GM18517 (cell line): ENCODE measurements at regions not wholly inside any gene's neighbourhood (a gene's known extent, or its start where the extent isn't known, plus 50 kb on each side); places are given as distances from the start of the nearest gene placed in this dataset.

Experiments
- ATAC-seq: cut with Tn5 transposase; IDR thresholded peaks from one replicate; pipeline ENCODE4 v1.9.1; 2021; ENCODE audit warnings: mild to moderate bottlenecking, moderate library complexity; ENCODE audit not compliant: unreplicated experiment

DNA sequence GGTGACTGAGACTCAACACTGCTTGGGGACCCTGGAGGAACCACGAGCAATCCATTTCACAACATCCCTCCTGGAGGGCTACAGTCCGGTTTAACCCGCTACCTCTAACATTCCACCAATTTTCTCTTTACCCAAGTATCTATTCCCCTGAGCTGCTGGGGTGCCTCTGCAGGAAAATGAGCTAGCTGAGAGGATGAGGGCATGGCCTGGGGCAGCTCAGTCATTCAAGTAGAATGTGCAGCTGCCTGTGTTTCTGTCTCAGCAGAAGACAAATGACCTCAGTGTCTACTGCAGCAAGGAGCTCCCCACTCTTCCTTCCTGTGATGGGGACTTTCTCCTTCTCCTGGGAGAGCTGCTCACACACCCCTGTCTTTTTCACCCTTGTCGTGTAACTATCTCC lies 120.8 kb downstream of the ZNF518B start:
- no peak for ATAC-seq

- no peak for ATAC-seq
Observed at GRCh38 chr4:10335050-10335449, 122.2 kb downstream of the ZNF518B start.

DNA sequence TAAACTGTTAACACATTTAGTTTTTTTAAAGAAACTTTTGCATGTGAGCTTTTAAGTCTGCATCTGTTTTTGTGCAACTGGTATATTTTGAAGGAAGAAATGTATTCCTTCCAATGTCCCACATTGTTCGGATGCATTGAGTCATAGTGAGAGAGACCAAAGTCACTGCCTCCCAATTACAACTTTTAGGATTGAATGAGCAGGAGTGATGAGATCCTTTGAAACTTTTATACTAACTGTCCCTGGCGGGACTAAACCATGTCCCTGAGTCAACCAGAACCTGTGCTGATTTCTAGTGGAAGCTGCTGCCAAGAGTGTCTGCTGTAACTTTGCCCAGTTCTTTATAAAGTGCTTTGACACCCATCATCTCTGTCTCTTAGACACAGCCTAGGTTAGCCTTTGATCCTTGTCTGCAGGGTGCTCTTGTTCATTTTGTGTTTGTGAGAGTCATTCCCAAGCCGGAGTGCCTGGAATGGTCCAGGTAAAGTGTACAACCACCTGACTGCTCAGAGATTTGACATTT lies 122.7 kb downstream of the ZNF518B start:
- no peak for ATAC-seq

- no peak for ATAC-seq
Observed at GRCh38 chr4:10333942-10334341, 123.3 kb downstream of the ZNF518B start.

GRCh38 chr4:10326075-10326474 lies 131.2 kb downstream of the ZNF518B start:
- ATAC-seq, result no peak

DNA sequence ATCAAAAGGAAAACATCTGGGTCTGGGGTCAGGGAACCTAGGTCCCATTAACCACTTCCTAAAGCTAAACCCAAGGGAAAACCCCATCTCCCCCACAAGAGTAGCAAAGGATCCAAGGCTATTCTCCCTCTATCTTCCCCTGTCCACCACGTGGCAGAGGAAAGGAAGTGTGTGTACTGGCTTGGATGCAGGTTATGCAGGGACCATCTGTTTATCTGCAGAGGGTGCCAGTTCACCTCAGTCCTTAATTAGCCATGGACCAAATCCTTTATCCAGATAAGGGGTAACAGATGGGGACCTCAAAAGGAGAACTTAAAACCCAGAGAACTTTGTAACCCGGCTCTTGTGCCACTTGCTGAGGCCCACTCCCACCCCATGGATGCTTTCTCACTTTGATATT lies 135.3 kb downstream of the ZNF518B start:
- no peak for ATAC-seq

DNA sequence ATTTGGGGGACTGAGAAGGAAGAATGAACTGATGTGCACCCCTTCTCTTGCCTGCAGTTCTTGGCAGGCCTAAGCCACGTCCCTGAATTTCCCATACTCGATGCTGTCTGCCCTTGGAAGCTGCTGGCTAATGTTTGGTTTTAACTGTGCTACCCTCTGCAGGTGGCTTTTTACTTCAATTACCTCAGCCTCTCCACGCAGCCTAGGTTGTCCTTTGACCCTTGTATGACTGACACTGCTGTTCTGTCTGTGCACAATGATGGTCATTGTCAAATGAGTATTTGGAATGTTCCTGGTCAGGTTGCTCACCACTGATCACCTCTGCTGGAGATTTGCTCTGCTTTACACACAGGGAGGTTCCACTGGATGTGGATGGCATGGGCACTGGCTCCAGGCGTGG lies 137.1 kb downstream of the ZNF518B start:
- no peak for ATAC-seq

GRCh38 chr4:10317345-10317744 lies 139.9 kb downstream of the ZNF518B start:
- no peak for ATAC-seq

- no peak for ATAC-seq
Observed at GRCh38 chr4:10316851-10317250, 140.4 kb downstream of the ZNF518B start.

DNA sequence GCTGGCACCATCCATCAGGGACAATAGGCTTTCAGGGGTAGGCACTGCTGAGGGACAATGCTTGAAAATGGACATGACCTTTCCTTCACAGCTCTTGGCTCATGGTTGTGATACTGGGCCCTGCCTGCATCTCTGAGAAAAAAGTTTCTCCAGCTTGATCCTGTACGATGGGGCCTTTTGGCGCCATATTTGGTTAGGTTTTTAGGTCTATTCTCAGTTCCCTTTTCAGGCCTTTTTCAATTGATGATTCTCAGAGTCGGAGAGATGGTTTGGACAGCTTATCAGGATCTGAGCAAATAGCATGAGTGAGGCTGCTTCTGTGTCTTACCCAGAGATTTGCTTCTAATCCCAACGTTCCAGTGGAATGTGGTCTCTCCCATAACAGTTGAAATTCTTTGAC lies 141.6 kb downstream of the ZNF518B start:
- ATAC-seq, result no peak

DNA sequence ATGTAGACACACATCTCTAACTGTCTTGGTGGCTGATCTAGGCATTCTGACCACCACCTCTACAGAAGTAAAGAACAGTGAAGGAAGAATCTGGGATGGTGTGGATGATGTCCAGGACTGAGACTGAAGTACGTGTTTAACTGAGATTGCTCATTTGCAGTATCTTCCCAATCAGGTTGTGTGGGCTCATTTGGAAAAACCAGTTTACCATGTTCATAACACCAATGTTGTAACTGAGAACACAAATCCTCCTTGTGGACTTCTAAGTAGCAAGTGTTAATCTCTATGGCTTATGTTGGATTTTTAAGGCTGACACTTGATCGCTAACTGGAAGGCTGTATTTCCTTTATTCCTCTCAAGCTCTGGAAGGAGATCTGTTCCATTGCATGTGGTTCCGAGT lies 144.7 kb downstream of the ZNF518B start:
- no peak for ATAC-seq

DNA sequence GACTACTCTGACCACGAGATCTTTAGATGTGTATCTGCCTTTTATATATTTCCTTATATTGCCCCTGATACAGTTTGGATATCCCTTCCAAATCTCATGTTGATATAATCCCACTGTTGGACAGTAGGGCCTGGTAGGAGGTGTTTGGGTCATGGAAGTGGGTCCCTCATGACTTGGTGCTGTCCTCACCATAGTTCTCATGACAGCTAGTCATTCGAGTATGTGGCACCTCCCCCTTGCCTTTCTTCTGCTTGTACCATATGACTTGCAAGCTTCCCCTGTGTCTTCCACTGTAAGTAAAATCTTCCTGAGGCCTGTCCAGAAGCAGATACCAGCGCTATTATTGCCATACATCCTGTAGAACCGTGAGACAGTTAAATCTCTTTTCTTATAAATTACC lies 145.3 kb downstream of the ZNF518B start:
- ATAC-seq, result no peak

GRCh38 chr4:10305816-10306215 lies 151.4 kb downstream of the ZNF518B start:
- no peak for ATAC-seq

DNA sequence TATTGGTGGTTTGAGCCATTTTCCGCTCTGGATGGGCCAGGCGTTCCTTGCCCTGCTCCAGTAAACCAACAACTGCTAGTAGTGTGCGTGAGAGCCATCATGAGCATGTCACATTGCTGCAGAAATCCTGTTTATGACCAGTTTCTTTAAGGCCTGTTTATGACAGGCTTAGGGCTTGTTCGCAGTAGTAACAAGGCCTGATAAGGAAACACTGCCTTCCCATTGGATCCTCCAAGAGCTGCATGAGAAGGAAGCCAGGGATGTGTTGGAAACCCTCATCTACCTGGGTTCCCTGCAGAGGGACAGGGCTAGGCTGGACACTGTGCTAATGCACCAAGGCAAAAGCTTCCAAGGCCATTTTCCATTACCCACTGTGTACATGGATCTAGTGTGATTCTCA lies 153.9 kb downstream of the ZNF518B start:
- no peak for ATAC-seq

DNA sequence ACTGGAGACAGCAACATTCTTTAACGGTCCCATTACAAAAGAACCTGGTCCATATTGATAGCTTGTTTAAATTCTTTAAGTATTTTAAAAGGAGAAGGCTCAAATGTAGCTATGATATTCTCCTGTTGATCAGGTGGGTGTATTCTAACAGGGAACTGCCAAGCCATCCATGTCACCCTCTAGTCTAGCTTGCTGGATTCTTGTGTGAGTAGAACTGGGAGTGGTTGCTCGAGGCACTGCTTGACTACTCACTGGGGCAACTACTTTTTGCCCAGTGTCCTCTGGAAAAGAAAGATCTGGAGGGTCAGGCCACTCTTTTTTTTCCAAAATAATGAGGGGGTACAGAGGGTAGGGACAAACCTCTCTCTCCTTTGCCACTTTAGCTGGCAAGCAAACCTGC lies 155.1 kb downstream of the ZNF518B start:
- ATAC-seq, result no peak

- ATAC-seq, result no peak
Observed at GRCh38 chr4:10299601-10300000, 157.6 kb downstream of the ZNF518B start.

- ATAC-seq, result no peak
Observed at GRCh38 chr4:10298681-10299080, 158.5 kb downstream of the ZNF518B start.

DNA sequence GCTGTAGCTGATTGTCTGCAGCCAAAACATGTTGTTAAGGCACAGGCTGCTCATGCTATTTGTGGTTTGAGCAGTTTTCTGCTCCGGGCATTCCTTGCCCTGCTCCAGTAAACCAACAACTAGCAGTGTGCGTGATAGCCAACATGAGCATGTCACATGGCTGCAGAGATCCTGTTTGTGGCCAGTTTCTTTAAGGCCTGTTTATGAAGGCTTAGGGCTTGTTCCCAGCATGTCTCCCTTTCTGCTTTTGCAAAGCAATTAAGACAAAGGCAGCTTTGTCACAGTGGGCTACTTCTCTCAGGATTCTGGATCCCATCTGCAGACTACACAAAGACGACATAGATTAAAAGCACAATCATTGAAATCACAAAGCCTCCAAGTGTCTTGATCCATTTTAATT lies 160.5 kb downstream of the ZNF518B start:
- no peak for ATAC-seq

- ATAC-seq, result no peak
Observed at GRCh38 chr4:10295301-10295700, 161.9 kb downstream of the ZNF518B start.

DNA sequence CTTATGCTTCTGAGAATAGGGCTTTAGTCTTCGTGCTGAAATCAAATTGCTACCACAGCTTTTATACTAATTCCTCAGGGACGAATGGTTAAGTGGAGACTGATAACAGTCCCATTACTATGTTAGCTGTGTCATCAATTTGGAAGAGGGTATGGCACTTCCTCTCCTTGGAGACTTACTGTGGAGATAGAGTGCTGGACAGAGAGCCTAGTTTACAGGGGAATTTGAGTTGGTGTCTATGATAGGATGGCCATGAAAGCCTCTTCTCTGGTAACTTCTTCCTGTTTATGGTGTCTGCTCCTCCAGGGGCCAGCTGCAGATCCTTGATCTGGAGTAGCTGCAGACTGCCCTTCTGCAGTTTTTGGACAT lies 167.7 kb downstream of the ZNF518B start:
- ATAC-seq, result no peak

GRCh38 chr4:10288830-10289537 lies 168.2 kb downstream of the ZNF518B start:
- no peak for ATAC-seq

- no peak for ATAC-seq
Observed at GRCh38 chr4:10285028-10285427, 168.4 kb upstream of the WDR1 start.

DNA sequence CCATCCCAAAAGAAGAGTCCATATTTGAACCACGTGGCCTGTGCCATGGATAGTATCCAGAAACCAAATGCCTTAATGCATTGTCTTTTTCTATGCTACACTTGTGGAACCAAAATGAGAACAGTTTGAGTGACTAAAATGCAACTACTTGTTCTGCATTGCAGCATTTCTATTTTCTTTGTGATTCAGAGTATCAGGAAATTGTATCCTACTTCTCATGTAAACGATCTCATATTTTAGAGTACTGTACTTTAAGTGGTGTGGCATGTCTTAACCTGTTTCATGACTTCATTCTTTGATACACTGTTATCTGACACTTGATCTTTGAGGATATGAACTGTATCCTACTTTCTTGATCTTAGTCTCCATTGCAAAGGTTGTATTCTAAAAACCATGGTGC lies 167.2 kb upstream of the WDR1 start:
- ATAC-seq, result no peak
